T-helper 1 cell treated with Interleukin-12 subunit alpha and Interleukin-12 subunit beta and Interleukin-4 antibody, amounts not matched to agents 30 μg/mL and 1 μg/mL, for 36 hours (primary cell): ENCODE measurements at regions not wholly inside any gene's neighbourhood (a gene's known extent, or its start where the extent isn't known, plus 50 kb on each side); places are given as distances from the start of the nearest gene placed in this dataset.
"Not testable (repeated sequence)": the region's sequence is repeated elsewhere in the genome, so short reads cannot be mapped to it uniquely, and the experiment has no call there.

Experiments used
- H3K27ac Mint-ChIP-seq: one replicate; pipeline ENCODE4 v1.8.0; 2021; ENCODE audit warnings: mild to moderate bottlenecking, mixed read lengths
- H3K27me3 Mint-ChIP-seq: one replicate; pipeline ENCODE4 v1.8.0; 2021; ENCODE audit warnings: low read depth, mixed read lengths
- H3K36me3 Mint-ChIP-seq: one replicate; pipeline ENCODE4 v1.8.0; 2021; ENCODE audit warnings: low read depth, mixed read lengths
- H3K4me1 Mint-ChIP-seq: one replicate; pipeline ENCODE4 v1.8.0; 2021; ENCODE audit warnings: low read depth, mixed read lengths
- H3K4me3 Mint-ChIP-seq: one replicate; pipeline ENCODE4 v1.8.0; 2021; ENCODE audit warnings: mild to moderate bottlenecking, moderate library complexity, mixed read lengths
- H3K9me3 Mint-ChIP-seq: one replicate; pipeline ENCODE4 v1.8.0; 2021; ENCODE audit warnings: mixed read lengths

GRCh38 chrX:63581906-63582305, 203.1 kb downstream of the ARHGEF9 start:
- no peaks in the 10 kb centered on the region for H3K4me1 Mint-ChIP-seq
- H3K4me3 Mint-ChIP-seq: no peak overlapping the region
- H3K27ac Mint-ChIP-seq: no peak overlapping the region
- H3K36me3 Mint-ChIP-seq: no peaks in the 10 kb centered on the region
- no peaks in the 10 kb centered on the region for H3K9me3 Mint-ChIP-seq
- H3K27me3 Mint-ChIP-seq: no peaks in the 10 kb centered on the region

- Mint-ChIP-seq H3K9me3 (no peaks in the 10 kb centered on the region), H3K27me3 (no peaks in the 10 kb centered on the region), H3K27ac (no peak overlapping the region), H3K4me1 (no peaks in the 10 kb centered on the region), H3K4me3 (no peak overlapping the region), H3K36me3 (no peaks in the 10 kb centered on the region)
Observed at GRCh38 chrX:63581398-63581797, 203.6 kb downstream of the ARHGEF9 start.

- H3K9me3 Mint-ChIP-seq: no peaks in the 10 kb centered on the region
- H3K36me3 Mint-ChIP-seq: no peaks in the 10 kb centered on the region
- no peak overlapping the region for H3K27ac Mint-ChIP-seq
- no peaks in the 10 kb centered on the region for H3K27me3 Mint-ChIP-seq
- H3K4me3 Mint-ChIP-seq: no peak overlapping the region
- H3K4me1 Mint-ChIP-seq: no peaks in the 10 kb centered on the region
Observed at GRCh38 chrX:63576533-63576932, 208.5 kb downstream of the ARHGEF9 start.

- not testable (repeated sequence) for H3K27ac Mint-ChIP-seq, H3K4me1 Mint-ChIP-seq, H3K9me3 Mint-ChIP-seq, H3K36me3 Mint-ChIP-seq, H3K27me3 Mint-ChIP-seq, H3K4me3 Mint-ChIP-seq
Observed at GRCh38 chrX:63575700-63576099, 209.3 kb downstream of the ARHGEF9 start.

- peaks cover 2% of the 10 kb centered on the region for H3K36me3 Mint-ChIP-seq
- no peak overlapping the region for H3K4me3 Mint-ChIP-seq
- no peak overlapping the region for H3K27ac Mint-ChIP-seq
Observed at GRCh38 chrX:63566856-63567255, 215.7 kb upstream of the SPIN4 start.

GRCh38 chrX:63561425-63561824, 210.3 kb upstream of the SPIN4 start:
- Mint-ChIP-seq H3K4me1 (peaks cover 11% of the 10 kb centered on the region), H3K27me3 (no peaks in the 10 kb centered on the region), H3K4me3 (peak overlapping the region; percentile 74), H3K9me3 (peaks cover under 1% of the 10 kb centered on the region), H3K27ac (no peak overlapping the region), H3K36me3 (peaks cover 8% of the 10 kb centered on the region)

More at GRCh38 chrX:63566856-63567255, 215.7 kb upstream of the SPIN4 start:
- peaks cover 4% of the 10 kb centered on the region for H3K9me3 Mint-ChIP-seq
- H3K4me1 Mint-ChIP-seq: no peaks in the 10 kb centered on the region
- H3K27me3 Mint-ChIP-seq: no peaks in the 10 kb centered on the region

GRCh38 chrX:63560601-63561218, 209.6 kb upstream of the SPIN4 start:
- Mint-ChIP-seq H3K36me3 (peaks cover 8% of the 10 kb centered on the region), H3K27me3 (no peaks in the 10 kb centered on the region), H3K4me1 (peaks cover 11% of the 10 kb centered on the region), H3K27ac (peak overlapping the region; percentile 61), H3K9me3 (no peaks in the 10 kb centered on the region), H3K4me3 (peak overlapping the region; percentile 98)

DNA sequence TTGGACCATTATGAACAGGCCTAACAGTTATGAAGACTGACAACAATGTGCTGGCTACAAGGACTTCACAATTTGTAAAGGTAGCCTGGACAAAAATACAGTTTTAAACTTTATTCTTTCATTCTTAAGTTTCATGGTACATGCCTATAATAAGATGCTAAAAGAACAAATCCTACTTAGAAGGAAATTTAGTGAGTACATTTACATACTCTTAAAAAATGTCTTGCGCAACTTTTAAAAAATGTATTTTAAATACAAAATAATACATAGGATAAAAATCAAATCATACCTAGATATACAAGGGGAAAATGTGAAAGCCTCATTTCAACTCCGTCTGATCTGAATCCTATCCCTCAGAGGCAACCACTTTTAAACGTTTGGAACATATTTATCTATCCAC, 200.7 kb upstream of the SPIN4 start:
- H3K4me1 Mint-ChIP-seq: no peaks in the 10 kb centered on the region
- H3K27me3 Mint-ChIP-seq: no peaks in the 10 kb centered on the region
- H3K27ac Mint-ChIP-seq: no peak overlapping the region
- H3K9me3 Mint-ChIP-seq: peaks cover 9% of the 10 kb centered on the region
- H3K4me3 Mint-ChIP-seq: no peak overlapping the region
- no peaks in the 10 kb centered on the region for H3K36me3 Mint-ChIP-seq

- H3K9me3 Mint-ChIP-seq: peaks cover 26% of the 10 kb centered on the region
- no peak overlapping the region for H3K27ac Mint-ChIP-seq
- H3K27me3 Mint-ChIP-seq: no peaks in the 10 kb centered on the region
- no peak overlapping the region for H3K4me3 Mint-ChIP-seq
- peaks cover 2% of the 10 kb centered on the region for H3K4me1 Mint-ChIP-seq
- H3K36me3 Mint-ChIP-seq: no peaks in the 10 kb centered on the region
Observed at GRCh38 chrX:63530654-63531053, 179.5 kb upstream of the SPIN4 start.

GRCh38 chrX:63529961-63530360, 178.8 kb upstream of the SPIN4 start:
- peaks cover 22% of the 10 kb centered on the region for H3K9me3 Mint-ChIP-seq
- no peaks in the 10 kb centered on the region for H3K27me3 Mint-ChIP-seq
- no peak overlapping the region for H3K4me3 Mint-ChIP-seq
- no peaks in the 10 kb centered on the region for H3K36me3 Mint-ChIP-seq
- no peak overlapping the region for H3K27ac Mint-ChIP-seq
- peaks cover 2% of the 10 kb centered on the region for H3K4me1 Mint-ChIP-seq

DNA sequence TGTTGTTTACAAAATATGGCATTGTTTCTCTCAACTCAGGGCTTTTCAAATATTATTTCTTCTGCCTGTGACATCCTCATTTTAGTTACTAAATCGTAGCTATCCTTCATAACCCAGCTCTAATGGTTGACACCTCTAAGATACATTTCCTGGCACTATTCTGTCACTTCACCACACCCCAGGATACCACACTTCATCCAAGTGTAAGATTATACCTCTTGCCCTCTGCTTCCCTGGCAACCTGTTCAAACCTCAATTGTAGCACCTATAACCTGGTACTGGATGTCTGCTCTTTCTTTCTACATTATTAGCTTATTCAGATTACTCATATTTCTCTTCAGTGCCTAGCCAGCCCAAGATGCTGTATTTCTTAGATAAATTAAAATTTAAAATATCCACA, 175.7 kb upstream of the SPIN4 start:
- Mint-ChIP-seq H3K4me1 (peaks cover 2% of the 10 kb centered on the region), H3K4me3 (no peak overlapping the region), H3K9me3 (peaks cover 16% of the 10 kb centered on the region), H3K36me3 (no peaks in the 10 kb centered on the region), H3K27me3 (no peaks in the 10 kb centered on the region), H3K27ac (no peak overlapping the region)

DNA sequence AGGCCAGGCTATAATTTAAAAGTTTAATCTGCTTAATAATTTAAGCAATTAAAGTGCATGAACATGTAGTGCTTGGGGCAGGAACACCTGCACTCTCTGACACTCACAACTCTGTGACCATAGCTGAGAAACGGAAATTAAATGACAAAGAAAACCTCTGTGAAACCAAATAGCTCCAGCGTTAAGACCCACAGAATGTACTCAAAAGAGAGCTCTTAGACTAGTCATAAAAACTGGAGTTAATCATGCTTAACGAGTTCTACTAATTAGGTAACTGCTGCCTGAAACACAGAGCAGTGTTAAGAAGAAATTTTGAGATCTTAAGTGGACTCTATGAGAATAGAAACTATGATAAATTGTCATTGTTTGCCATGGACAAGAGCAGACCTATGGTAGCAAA, 174.4 kb upstream of the SPIN4 start:
- H3K4me1 Mint-ChIP-seq: peaks cover 2% of the 10 kb centered on the region
- H3K27ac Mint-ChIP-seq: no peak overlapping the region
- peaks cover 4% of the 10 kb centered on the region for H3K9me3 Mint-ChIP-seq
- no peaks in the 10 kb centered on the region for H3K27me3 Mint-ChIP-seq
- H3K36me3 Mint-ChIP-seq: no peaks in the 10 kb centered on the region
- no peak overlapping the region for H3K4me3 Mint-ChIP-seq

GRCh38 chrX:63519368-63519767, 168.2 kb upstream of the SPIN4 start:
- not testable (repeated sequence) for H3K9me3 Mint-ChIP-seq, H3K27ac Mint-ChIP-seq, H3K36me3 Mint-ChIP-seq, H3K4me3 Mint-ChIP-seq, H3K27me3 Mint-ChIP-seq, H3K4me1 Mint-ChIP-seq

- Mint-ChIP-seq H3K36me3 (no peaks in the 10 kb centered on the region), H3K27me3 (no peaks in the 10 kb centered on the region), H3K27ac (no peak overlapping the region), H3K4me1 (peaks cover under 1% of the 10 kb centered on the region), H3K9me3 (no peaks in the 10 kb centered on the region), H3K4me3 (no peak overlapping the region)
Observed at GRCh38 chrX:63514569-63515080, 163.5 kb upstream of the SPIN4 start.

GRCh38 chrX:63513825-63514568, 162.9 kb upstream of the SPIN4 start:
- no peak overlapping the region for H3K4me3 Mint-ChIP-seq
- H3K36me3 Mint-ChIP-seq: no peaks in the 10 kb centered on the region
- H3K27ac Mint-ChIP-seq: no peak overlapping the region
- peaks cover 3% of the 10 kb centered on the region for H3K4me1 Mint-ChIP-seq
- no peaks in the 10 kb centered on the region for H3K27me3 Mint-ChIP-seq
- no peaks in the 10 kb centered on the region for H3K9me3 Mint-ChIP-seq
